Suprapubic skin (tissue), 4 donors: ENCODE measurements at regions not wholly inside any gene's neighbourhood (a gene's known extent, or its start where the extent isn't known, plus 50 kb on each side); places are given as distances from the start of the nearest gene placed in this dataset.

ENCODE experiments used
- DNase-seq, 2 donors: peaks; one replicate each; pipeline ENCODE4 v3.0.0-alpha.2; 2019; ENCODE audit warnings: low spot score in 2 of 2
- H3K27ac ChIP-seq: fragments of 200-600 bp; sonication (generic); one replicate; pipeline ENCODE4 v1.5.1; 2019
- H3K27me3 ChIP-seq: fragments of 200-600 bp; sonication (generic); one replicate; pipeline ENCODE4 v1.5.1; 2019
- H3K36me3 ChIP-seq: fragments of 200-600 bp; sonication (generic); one replicate; pipeline ENCODE4 v1.5.1; 2019
- H3K4me1 ChIP-seq: fragments of 200-600 bp; sonication (generic); one replicate; pipeline ENCODE4 v1.5.1; 2019
- H3K4me3 ChIP-seq: fragments of 200-600 bp; sonication (generic); one replicate; pipeline ENCODE4 v1.5.1; 2019; ENCODE audit warnings: mild to moderate bottlenecking
- H3K9me3 ChIP-seq: fragments of 200-600 bp; sonication (generic); one replicate; pipeline ENCODE4 v1.5.1; 2019
- EP300 ChIP-seq: sonication (generic); formaldehyde crosslinking; IDR thresholded peaks from one replicate; pipeline ENCODE4 v1.6.1; 2017; ENCODE audit warnings: antibody characterized with exemption
- POLR2A ChIP-seq, 2 donors: fragments of 450-650 bp; IDR thresholded peaks; one replicate each; pipeline ENCODE4 v1.6.1; 2017; ENCODE audit warnings: antibody characterized with exemption in 2 of 2, mild to moderate bottlenecking in 2 of 2, moderate library complexity in 2 of 2
- POLR2AphosphoS5 ChIP-seq, 3 donors: sonication (generic); formaldehyde crosslinking; IDR thresholded peaks; one replicate each; pipeline ENCODE4 v1.6.1; 2017; ENCODE audit warnings: antibody characterized with exemption in 3 of 3
- WGBS: methylation state at CpG from one replicate; pipeline ENCODE4 v1.1.5; 2018; 5-methylcytosine and 5-hydroxymethylcytosine counted together
- TF ChIP-seq, protein P1 (sequence below), 2 donors: fragments of 200-600 bp in 1 of 2; fragments of 450-650 bp in 1 of 2; sonication (generic) in 1 of 2; IDR thresholded peaks; one replicate each; pipeline ENCODE4 v1.5.1; 2016 to 2019; ENCODE audit warnings: antibody characterized with exemption in 2 of 2, mild to moderate bottlenecking in 1 of 2, moderate library complexity in 1 of 2

DNA sequence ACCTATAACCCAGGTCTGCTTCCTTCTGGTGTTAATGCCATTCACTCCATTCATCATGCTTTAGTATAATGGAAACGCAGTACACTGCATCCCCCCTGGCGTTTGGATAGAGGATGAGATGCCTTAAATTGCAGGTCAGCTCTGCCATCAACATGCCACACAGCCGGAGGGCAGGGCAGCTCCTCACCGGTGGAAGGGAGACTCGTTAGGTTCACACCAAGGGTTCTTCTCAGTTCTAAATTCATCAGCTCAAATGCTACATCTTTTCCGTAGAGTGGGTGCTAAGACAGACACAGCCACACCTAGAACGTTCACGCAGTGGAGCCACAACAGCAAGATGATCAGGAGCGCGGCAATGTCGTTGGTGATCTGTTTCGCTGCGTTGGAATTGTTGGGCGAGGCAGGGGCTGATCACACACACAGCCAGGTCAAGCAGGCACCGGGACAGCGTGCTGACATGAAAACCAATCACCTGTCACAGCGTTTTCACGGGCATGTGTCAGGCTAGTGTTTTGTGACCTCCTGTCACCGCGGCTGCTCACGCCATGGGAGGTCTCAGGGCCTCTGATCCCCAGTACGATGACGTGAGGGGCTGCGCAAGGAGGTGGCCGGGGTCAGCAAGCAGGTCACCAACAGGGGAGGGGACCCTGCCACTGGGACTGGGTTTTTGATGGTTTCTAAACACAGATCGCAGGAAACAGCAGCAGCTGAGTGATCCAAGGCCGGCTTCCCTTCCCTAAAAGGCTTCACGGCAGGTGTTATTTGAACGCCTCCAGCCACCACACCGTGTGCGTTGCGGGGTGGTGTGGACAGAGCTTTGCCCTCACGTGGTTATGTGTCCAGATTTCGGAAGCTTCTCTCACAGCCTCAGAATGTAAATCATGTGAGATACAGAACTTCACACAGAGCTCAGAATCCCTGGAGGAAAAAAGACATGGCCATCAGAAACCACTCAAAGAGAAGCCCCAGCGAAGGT lies 94.3 kb upstream of the IRS2 start:
- Histone ChIP-seq H3K4me1 (no peaks in the 10 kb centered on the region), H3K4me3 (no peak overlapping the region), H3K36me3 (no peaks in the 10 kb centered on the region), H3K9me3 (no peaks in the 10 kb centered on the region), H3K27me3 (peaks cover 9% of the 10 kb centered on the region), H3K27ac (no peak overlapping the region)
- WGBS: 84% methylated on average over 17 of the region's 35 CpGs
- DNase-seq: no peak
- no peak for TF ChIP-seq POLR2A (IDR thresholded peaks at IDR 0.05)
- no peak for TF ChIP-seq POLR2AphosphoS5 (IDR thresholded peaks at IDR 0.05)
- no peak for TF ChIP-seq EP300
- TF ChIP-seq, protein P1, sequence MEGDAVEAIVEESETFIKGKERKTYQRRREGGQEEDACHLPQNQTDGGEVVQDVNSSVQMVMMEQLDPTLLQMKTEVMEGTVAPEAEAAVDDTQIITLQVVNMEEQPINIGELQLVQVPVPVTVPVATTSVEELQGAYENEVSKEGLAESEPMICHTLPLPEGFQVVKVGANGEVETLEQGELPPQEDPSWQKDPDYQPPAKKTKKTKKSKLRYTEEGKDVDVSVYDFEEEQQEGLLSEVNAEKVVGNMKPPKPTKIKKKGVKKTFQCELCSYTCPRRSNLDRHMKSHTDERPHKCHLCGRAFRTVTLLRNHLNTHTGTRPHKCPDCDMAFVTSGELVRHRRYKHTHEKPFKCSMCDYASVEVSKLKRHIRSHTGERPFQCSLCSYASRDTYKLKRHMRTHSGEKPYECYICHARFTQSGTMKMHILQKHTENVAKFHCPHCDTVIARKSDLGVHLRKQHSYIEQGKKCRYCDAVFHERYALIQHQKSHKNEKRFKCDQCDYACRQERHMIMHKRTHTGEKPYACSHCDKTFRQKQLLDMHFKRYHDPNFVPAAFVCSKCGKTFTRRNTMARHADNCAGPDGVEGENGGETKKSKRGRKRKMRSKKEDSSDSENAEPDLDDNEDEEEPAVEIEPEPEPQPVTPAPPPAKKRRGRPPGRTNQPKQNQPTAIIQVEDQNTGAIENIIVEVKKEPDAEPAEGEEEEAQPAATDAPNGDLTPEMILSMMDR (IDR thresholded peaks at IDR 0.05): no peak

DNA sequence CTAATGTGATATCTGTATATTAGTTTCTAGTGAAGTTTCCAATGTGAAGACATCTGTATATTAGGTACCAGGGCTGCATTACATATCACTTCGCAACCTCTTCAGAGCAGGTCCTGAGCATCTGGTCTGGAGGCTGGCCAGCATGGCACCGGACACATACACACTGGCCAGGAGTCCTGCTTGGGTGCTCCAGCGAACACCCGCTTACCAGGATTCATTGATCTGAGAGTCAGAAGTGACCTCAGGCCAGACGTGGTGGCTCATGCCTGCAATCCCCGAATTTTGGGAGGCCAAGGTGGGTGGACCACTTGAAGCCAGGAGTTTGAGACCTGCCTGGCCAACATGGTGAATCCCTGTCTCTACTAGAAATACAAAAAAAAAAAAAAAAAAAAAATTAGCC lies 93.0 kb upstream of the IRS2 start:
- Histone ChIP-seq H3K36me3 (no peaks in the 10 kb centered on the region), H3K9me3 (no peaks in the 10 kb centered on the region), H3K27ac (no peak overlapping the region), H3K4me3 (no peak overlapping the region), H3K27me3 (peaks cover 9% of the 10 kb centered on the region), H3K4me1 (no peaks in the 10 kb centered on the region)
- WGBS: 92% methylated on average over 6 of the region's 6 CpGs
- DNase-seq: no peak
- TF ChIP-seq POLR2A (IDR thresholded peaks at IDR 0.05): no peak
- no peak for TF ChIP-seq POLR2AphosphoS5 (IDR thresholded peaks at IDR 0.05)
- TF ChIP-seq EP300: no peak
- TF ChIP-seq, protein P1 (IDR thresholded peaks at IDR 0.05): no peak

DNA sequence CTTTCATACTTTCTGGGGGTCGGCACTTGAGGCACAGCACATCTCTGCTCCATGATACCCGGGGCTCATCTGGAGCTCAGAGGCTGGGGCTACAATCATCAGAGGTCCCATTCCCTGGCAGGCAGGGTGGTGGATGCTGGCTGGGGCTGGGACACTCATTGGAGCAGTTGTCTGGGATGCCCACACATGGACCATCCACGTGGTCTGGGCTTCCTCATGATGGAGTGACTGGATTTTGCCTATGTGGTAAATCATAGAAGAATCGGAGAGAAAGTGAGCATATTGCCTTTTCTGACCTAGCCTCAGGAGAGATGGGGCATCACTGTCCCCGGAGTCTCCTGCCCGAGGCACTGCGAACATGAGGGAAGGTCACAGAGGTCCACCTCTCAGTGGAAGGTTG lies 91.4 kb upstream of the IRS2 start:
- no peaks in the 10 kb centered on the region for H3K36me3 ChIP-seq
- H3K27ac ChIP-seq: no peak overlapping the region
- no peaks in the 10 kb centered on the region for H3K4me1 ChIP-seq
- H3K27me3 ChIP-seq: peaks cover 9% of the 10 kb centered on the region
- H3K9me3 ChIP-seq: no peaks in the 10 kb centered on the region
- WGBS: 93% methylated on average over 7 of the region's 7 CpGs
- no peak for DNase-seq
- H3K4me3 ChIP-seq: no peak overlapping the region
- TF ChIP-seq POLR2AphosphoS5 (IDR thresholded peaks at IDR 0.05) (no peak), EP300 (no peak), POLR2A (IDR thresholded peaks at IDR 0.05) (no peak)
- TF ChIP-seq, protein P1 (IDR thresholded peaks at IDR 0.05): no peak

DNA sequence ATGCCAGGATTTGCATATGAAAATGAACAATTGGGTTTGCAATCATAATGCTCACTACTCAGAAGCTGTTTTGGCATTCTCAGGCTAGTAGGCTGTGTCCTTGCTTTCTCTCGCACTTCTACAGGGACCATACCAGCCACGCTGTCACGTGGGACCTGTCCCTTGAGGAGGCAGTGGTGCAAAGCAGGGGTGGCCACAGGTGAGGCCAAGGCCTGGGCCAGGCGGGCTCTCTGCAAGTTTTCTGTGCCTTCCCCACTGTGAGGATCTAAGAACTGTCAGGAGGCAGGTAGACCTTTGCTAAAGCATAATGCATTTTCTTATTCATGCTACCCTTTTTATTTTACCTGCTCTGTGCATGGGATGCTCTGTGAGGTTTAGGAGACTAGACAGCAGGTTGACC lies 89.4 kb upstream of the IRS2 start:
- peaks cover 3% of the 10 kb centered on the region for H3K27me3 ChIP-seq
- H3K9me3 ChIP-seq: no peaks in the 10 kb centered on the region
- no peaks in the 10 kb centered on the region for H3K36me3 ChIP-seq
- TF ChIP-seq POLR2AphosphoS5 (IDR thresholded peaks at IDR 0.05) (no peak), POLR2A (IDR thresholded peaks at IDR 0.05) (no peak), EP300 (no peak)
- TF ChIP-seq, protein P1 (IDR thresholded peaks at IDR 0.05): no peak
- WGBS: 80% methylated on average over 4 of the region's 4 CpGs
- no peak for DNase-seq
- H3K4me1 ChIP-seq: no peaks in the 10 kb centered on the region
- H3K27ac ChIP-seq: no peak overlapping the region
- H3K4me3 ChIP-seq: no peak overlapping the region
